Fibroblast of mammary gland (primary cell): ENCODE measurements at regions not wholly inside any gene's neighbourhood (a gene's known extent, or its start where the extent isn't known, plus 50 kb on each side); places are given as distances from the start of the nearest gene placed in this dataset.

ENCODE experiments used
- DNase-seq: peaks from one replicate; pipeline ENCODE4 v3.0.0-alpha.2; 2010; ENCODE audit warnings: low read depth
- H3K4me3 ChIP-seq: 2 replicates; pipeline ENCODE4 v1.5.1; 2011; ENCODE audit warnings: low read depth, mild to moderate bottlenecking, low read length, moderate library complexity; ENCODE audit not compliant: control insufficient read depth
- TF ChIP-seq, protein P1 (sequence below): conservative IDR thresholded peaks from 2 replicates; pipeline ENCODE4 v1.5.1; 2011; ENCODE audit warnings: low read depth, low read length, inconsistent platforms; ENCODE audit not compliant: control insufficient read depth, insufficient read depth

DNA sequence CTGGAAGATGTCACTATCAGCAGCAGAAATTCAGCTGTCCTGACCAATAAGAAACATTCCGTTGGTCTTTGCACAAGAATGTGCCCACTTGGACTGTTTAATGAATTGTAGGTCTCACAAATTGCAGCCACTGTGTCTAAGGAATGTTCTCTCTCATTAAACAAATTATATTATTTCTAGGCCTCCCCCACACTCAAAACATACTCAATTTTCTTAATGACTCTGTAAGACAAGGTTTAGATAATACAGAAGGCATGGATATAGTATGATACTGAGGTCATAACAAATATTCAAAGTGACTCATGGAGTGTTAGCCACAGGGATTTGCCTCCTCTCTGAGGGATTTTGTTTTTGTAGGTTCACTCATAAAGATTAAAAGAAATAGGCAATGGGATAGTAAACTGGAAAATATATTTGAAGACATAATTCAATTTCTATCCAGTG lies 197.5 kb downstream of the PTN start:
- TF ChIP-seq, protein P1, sequence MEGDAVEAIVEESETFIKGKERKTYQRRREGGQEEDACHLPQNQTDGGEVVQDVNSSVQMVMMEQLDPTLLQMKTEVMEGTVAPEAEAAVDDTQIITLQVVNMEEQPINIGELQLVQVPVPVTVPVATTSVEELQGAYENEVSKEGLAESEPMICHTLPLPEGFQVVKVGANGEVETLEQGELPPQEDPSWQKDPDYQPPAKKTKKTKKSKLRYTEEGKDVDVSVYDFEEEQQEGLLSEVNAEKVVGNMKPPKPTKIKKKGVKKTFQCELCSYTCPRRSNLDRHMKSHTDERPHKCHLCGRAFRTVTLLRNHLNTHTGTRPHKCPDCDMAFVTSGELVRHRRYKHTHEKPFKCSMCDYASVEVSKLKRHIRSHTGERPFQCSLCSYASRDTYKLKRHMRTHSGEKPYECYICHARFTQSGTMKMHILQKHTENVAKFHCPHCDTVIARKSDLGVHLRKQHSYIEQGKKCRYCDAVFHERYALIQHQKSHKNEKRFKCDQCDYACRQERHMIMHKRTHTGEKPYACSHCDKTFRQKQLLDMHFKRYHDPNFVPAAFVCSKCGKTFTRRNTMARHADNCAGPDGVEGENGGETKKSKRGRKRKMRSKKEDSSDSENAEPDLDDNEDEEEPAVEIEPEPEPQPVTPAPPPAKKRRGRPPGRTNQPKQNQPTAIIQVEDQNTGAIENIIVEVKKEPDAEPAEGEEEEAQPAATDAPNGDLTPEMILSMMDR, result no peak
- H3K4me3 ChIP-seq, result no peak overlapping the region
- peak; percentile 70 for DNase-seq

DNA sequence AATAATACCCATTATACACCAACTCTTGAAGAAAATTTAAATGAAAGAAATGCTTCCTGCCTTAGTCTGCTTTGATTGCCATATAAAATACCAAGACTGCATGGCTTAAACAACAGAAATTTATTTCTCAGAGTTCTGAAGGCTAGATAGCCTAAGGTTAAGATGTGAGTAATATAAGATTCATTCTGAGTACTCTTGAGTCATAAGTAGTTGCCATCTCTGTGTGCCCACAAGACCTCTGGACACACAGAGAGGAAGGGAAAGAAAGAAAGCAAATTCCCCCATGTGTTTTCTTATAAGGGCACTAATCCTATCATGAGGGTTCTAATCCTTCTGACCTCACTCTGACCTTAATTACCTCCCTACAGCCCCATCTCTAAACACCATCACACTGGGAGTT lies 201.2 kb downstream of the PTN start:
- TF ChIP-seq, protein P1, result no peak
- H3K4me3 ChIP-seq, result no peak overlapping the region
- peak; percentile 42 for DNase-seq

DNA sequence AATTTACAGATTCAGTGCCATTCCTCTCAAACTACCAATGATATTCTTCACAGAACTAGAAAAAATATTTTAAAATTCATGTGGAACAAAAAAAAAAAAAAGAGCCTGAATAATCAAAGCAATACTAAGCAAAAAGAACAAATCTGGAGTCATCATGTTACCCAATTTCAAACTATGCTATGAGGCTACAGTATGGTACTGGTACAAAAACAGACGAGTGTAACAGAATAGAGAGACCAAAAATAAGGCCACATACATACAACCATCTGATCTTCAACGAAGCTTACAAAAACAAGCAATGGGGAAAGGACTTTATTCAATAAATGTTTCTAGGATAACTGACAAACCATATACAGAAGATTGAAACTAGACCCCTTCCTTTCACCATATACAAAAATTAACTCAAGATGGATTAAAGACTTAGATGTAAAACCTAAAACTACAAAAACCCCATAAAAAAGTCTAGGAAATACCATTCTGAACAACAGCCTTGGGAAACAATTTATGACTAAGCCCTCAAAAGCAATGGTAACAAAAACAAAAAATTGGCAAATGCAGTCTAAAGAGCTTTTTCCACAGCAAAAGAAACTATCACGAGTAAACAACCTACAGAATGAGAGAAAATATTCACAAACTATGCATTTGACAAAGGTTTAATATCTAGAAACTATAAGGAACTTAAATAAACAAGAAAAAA lies 207.7 kb downstream of the PTN start:
- TF ChIP-seq, protein P1, result no peak
- no peak overlapping the region for H3K4me3 ChIP-seq
- DNase-seq, result peak; percentile 28

DNA sequence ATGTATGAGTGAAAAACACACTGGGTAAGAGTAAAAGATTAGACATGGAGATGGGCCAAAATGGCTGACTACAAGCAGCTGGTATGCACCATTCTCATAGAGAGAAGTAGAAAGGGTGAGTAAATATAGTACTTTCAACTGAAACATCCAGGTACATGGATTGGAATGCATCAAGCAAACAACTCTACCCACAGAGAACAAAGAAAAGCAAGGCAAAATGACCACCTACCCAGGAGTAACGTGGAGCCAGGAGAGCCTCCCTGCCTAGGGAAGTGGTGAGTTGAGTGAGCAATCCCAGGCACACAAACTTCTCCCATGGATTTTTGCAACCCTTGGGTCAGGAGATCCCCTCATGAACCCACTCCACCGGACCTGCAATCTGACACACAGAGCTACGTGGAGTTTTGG lies 212.8 kb downstream of the PTN start:
- TF ChIP-seq, protein P1, result no peak
- DNase-seq, result peak; percentile 34
- H3K4me3 ChIP-seq, result no peak overlapping the region

DNA sequence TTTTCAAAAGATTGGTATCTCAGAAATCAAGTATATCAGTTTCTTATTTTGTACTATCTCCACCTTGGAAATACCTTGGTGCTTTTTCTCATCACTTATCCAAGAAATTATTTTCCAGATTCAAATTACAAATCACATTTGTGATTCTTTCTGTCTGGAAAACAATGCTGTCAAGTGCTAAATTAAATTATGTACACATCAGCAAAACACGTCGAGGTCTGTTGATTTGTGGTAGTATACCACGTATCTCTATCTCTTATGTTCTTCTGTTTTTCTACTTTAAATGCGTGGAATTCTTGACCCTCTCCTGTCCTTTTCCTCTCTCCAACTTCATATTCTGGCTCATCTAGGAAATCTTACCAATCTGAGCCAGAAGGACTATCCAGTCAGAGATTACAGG lies 214.5 kb downstream of the PTN start:
- TF ChIP-seq, protein P1, result no peak
- H3K4me3 ChIP-seq, result no peak overlapping the region
- DNase-seq, result no peak

DNA sequence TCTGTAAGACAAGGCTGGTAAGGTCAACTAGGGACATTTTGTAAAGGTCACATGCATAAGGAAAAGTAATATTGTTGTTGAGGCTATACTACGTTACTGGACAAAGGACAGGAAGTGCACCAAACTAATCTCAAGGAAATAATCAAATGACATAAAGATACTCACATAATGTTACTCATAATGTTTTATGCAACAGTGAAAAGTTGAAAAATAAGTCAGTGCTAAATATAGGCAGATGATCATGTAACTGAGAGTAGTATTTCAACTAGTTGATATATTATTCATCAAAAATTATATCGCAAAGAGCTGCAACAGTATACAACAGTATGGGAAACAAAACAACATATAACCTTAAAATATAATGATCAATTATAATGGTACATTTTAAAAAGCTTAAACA lies 215.7 kb downstream of the PTN start:
- DNase-seq, result no peak
- H3K4me3 ChIP-seq, result no peak overlapping the region
- TF ChIP-seq, protein P1, result no peak
